GM12873 (cell line): ENCODE measurements at regions not wholly inside any gene's neighbourhood (a gene's known extent, or its start where the extent isn't known, plus 50 kb on each side); places are given as distances from the start of the nearest gene placed in this dataset.

ENCODE experiments used
- CTCF ChIP-seq: IDR thresholded peaks from 2 replicates; pipeline ENCODE4 v1.5.1; 2012; ENCODE audit warnings: low read depth, mild to moderate bottlenecking, moderate library complexity, low read length, control low read depth; ENCODE audit not compliant: insufficient read depth; ENCODE audit errors: missing control alignments

DNA sequence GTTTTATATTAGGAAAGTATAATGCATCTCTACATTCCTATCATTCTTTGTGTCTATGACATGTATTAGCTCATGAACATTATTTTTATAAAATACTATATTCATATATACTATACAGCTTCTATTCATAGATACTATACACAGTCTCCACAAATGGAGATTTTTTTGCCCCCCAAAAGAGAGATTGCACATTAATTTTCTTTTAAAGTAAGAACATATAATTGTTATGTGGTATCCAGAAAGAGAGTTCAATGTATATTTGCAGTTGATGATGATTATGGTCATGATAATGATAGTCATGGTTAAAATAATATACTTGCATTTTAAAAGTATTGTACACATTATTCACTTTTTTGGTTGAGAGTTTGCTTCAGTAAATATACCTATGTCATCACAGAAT is 445.3 kb downstream of the DSC3 start:
- TF ChIP-seq CTCF: no peak

DNA sequence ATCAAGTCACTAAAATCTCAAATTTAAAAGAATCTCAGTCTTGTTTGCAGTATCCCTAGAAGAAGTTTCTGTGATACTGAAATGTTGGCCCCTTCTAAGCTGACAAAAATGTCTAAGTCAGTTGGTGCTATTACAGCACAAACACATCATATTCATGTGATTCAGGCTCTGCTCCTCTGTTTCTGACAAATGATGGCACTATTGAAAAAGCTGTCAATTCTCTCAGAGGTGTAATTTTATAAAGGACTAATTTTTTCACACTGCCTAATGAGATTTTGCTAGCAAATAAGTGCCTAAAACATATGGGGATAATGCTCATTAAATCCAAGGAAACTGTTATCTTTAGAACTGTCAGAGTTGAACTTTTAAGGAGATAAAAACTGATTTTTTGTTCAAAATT is 445.9 kb downstream of the DSC3 start:
- no peak for TF ChIP-seq CTCF

- TF ChIP-seq CTCF: no peak
Observed at GRCh38 chr18:30595942-30596341, 446.6 kb downstream of the DSC3 start.

DNA sequence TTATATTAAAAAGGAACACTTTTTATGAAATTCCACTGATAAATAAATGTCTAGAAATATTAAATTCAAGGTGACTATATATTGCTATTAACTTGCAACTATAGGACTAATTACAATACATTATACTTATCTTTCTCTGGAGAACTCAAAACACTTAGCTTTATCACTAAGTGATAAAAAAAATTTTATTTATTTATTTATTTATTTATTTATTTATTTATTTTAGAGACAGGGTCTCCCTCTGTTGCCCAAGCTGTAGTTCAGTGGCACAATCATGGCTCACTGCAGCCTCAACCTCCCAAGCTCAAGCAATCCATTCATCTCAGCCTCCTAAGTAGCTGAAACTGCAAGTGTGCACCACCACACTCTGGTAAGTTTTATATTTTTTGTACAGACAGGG is 451.1 kb downstream of the DSC3 start:
- no peak for TF ChIP-seq CTCF

- no peak for TF ChIP-seq CTCF
Observed at GRCh38 chr18:30588673-30589164, 453.8 kb downstream of the DSC3 start.

- no peak for TF ChIP-seq CTCF
Observed at GRCh38 chr18:30583768-30584167, 458.8 kb downstream of the DSC3 start.

GRCh38 chr18:30582078-30582477 is 460.5 kb downstream of the DSC3 start:
- no peak for TF ChIP-seq CTCF
